ENCODE measurements at regions not wholly inside any gene's neighbourhood (a gene's known extent, or its start where the extent isn't known, plus 50 kb on each side); places are given as distances from the start of the nearest gene placed in this dataset.

DNA sequence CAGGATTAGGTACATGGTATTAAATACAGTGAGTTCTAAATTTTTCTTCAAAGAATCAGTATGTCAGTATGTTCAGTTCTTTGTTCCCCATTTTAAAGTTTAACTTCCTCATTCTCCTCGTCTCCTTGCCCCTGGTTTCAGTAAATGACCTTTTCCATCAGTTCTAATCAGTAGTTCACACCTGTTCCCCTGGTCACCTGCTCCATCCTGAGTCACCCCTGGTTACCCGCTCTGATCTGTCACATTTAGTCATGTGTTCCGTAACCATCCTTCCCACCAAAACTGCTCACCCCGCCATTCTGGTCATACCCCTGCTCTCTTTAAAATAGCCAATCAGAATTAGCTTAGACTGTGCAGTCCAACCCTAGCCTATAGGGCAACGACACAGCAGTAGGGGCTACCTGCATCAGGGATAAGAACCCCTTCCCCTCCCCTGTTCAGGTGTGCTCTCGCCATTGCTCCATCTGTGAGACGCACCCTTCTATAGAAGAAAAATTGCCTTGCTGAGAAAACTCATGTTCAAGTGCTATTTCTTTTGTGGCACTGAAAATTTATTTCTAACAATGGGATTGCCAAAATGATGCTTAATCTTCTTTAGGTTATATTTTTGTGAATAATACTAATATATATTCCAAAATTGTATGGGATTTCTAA, 181.3 kb downstream of the OR13H1 start:
- peaks cover 52% of the 10 kb centered on the region for H3K36me3 Mint-ChIP-seq (ENCODE audit: insufficient read depth)
- H3K4me1 Mint-ChIP-seq (ENCODE audit: low read depth), result no peaks in the 10 kb centered on the region
- no peaks in the 10 kb centered on the region for H3K27me3 Mint-ChIP-seq
- TF ChIP-seq, protein P1, sequence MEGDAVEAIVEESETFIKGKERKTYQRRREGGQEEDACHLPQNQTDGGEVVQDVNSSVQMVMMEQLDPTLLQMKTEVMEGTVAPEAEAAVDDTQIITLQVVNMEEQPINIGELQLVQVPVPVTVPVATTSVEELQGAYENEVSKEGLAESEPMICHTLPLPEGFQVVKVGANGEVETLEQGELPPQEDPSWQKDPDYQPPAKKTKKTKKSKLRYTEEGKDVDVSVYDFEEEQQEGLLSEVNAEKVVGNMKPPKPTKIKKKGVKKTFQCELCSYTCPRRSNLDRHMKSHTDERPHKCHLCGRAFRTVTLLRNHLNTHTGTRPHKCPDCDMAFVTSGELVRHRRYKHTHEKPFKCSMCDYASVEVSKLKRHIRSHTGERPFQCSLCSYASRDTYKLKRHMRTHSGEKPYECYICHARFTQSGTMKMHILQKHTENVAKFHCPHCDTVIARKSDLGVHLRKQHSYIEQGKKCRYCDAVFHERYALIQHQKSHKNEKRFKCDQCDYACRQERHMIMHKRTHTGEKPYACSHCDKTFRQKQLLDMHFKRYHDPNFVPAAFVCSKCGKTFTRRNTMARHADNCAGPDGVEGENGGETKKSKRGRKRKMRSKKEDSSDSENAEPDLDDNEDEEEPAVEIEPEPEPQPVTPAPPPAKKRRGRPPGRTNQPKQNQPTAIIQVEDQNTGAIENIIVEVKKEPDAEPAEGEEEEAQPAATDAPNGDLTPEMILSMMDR (IDR thresholded peaks at IDR 0.05; ENCODE audit: unreplicated experiment), result no peak
- peaks cover 18% of the 10 kb centered on the region for H3K9me3 Mint-ChIP-seq (ENCODE audit: low read depth)
- no peak for DNase-seq (ENCODE audit: low spot score, unreplicated experiment)
- H3K4me3 Mint-ChIP-seq (ENCODE audit: low read depth), result no peak overlapping the region
- no peak overlapping the region for H3K27ac Mint-ChIP-seq

DNA sequence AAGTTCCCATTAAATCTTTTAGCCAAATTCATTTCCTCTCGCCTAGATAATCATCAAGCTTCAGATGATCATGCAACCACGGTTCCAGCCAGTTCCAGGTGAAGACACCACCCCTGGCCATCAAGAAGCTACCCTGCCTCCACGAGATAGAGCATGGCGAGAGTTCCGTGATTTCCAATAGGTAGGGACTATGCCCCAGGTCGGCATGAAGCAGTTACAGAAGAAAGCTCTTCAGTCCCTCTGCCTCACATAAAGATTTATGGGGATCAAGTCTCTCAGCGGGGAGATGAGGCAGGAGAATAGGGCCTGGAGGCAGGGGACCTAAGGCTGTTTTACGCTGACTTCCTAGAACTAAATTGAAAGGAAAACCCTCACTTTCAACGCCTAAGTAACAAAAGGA, 183.9 kb downstream of the OR13H1 start:
- Mint-ChIP-seq H3K36me3 (ENCODE audit: insufficient read depth) (peaks cover 47% of the 10 kb centered on the region), H3K4me1 (ENCODE audit: low read depth) (no peaks in the 10 kb centered on the region), H3K27me3 (no peaks in the 10 kb centered on the region), H3K27ac (no peak overlapping the region), H3K9me3 (ENCODE audit: low read depth) (peaks cover 18% of the 10 kb centered on the region), H3K4me3 (ENCODE audit: low read depth) (no peak overlapping the region)
- TF ChIP-seq, protein P1 (IDR thresholded peaks at IDR 0.05; ENCODE audit: unreplicated experiment), result no peak
- DNase-seq (ENCODE audit: low spot score, unreplicated experiment), result no peak

DNA sequence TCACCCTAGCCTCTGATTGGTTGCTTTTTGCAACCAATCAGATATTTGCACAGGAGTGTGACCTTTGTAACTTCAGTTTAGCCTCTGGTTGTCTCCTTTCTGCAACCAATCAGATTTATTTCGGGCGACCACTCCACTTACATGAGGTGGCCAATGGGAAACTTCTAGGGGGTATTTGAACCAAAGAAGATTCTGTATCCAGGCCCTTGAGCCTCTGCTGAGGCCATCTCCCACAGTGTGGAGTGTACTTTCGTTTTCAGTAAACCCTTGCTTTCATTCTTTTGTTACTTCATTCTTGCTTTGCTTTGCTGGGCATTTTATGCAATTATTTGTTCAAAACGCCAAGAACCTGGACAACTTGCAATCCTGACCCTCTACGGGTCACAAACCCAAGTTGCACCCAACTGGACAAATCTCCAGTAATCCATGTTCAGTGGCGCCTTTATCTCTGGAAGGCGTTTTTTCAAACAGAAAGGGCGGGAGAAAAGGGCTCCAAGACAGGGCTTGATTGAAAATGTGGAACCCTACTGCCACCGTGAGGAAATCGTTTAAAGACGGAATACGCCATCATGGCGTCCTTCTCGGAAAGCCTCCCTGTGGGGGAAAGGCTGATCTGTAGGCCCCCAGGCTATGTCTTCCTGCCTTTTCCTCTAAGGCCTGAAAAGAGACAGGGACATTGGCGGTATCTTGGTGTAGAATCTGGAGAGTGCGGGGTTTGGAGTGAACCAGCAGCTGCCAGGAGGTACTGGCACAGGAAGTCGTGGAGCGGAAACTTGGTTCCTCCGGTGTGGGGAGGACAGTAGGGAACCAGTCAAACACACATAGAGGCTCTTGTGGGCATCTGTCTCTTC, 184.6 kb downstream of the OR13H1 start:
- Mint-ChIP-seq H3K27ac (no peak overlapping the region), H3K36me3 (ENCODE audit: insufficient read depth) (peaks cover 48% of the 10 kb centered on the region)

DNA sequence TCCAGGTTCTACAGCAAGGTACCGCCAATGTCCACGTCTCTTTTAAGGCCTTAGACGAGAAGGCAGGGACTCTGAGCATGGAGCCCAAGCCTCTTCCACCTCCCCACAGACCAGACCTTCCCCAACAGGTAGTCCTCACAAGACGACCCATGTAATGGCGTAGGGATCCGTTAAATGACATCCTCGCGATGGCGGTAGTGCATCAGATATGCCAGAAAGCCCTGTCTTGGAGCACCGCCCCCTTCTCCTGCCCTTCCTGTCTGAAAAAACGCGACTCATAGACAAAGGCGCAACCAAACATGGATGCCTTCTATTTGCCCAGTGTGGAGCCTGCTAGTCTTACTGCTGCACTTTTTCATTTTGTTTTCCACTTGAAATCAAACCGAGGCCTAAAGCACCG, 185.4 kb downstream of the OR13H1 start:
- Mint-ChIP-seq H3K27ac (no peak overlapping the region), H3K4me1 (ENCODE audit: low read depth) (no peaks in the 10 kb centered on the region), H3K27me3 (no peaks in the 10 kb centered on the region), H3K36me3 (ENCODE audit: insufficient read depth) (peaks cover 52% of the 10 kb centered on the region), H3K4me3 (ENCODE audit: low read depth) (no peak overlapping the region), H3K9me3 (ENCODE audit: low read depth) (peaks cover 18% of the 10 kb centered on the region)
- no peak for DNase-seq (ENCODE audit: low spot score, unreplicated experiment)
- TF ChIP-seq, protein P1 (IDR thresholded peaks at IDR 0.05; ENCODE audit: unreplicated experiment), result no peak

More for the DNA sequence above, 184.6 kb downstream of the OR13H1 start:
- TF ChIP-seq, protein P1 (IDR thresholded peaks at IDR 0.05; ENCODE audit: unreplicated experiment), result no peak
- no peaks in the 10 kb centered on the region for H3K4me1 Mint-ChIP-seq (ENCODE audit: low read depth)
- no peak overlapping the region for H3K4me3 Mint-ChIP-seq (ENCODE audit: low read depth)
- peaks cover 18% of the 10 kb centered on the region for H3K9me3 Mint-ChIP-seq (ENCODE audit: low read depth)
- no peaks in the 10 kb centered on the region for H3K27me3 Mint-ChIP-seq
- no peak for DNase-seq (ENCODE audit: low spot score, unreplicated experiment)

DNA sequence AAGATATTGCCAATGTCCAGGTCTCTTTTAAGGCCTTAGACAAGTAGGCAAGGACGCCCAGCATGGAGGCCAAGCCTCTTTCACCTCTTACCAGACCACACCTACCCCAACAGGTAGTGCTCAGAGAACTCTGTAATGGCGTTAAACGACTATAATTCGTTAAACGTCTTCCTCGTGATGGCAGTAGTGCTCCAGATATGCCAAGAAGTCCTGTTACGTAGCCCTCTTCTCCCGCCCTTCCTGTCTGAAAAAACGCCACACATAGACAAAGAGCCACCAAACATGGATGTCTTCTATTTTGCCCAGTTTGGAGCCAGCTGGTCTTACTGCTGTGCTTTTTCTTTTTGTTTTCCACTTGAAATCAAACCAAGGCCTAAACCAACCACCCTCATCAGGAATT, 190.7 kb downstream of the OR13H1 start:
- TF ChIP-seq, protein P1 (IDR thresholded peaks at IDR 0.05; ENCODE audit: unreplicated experiment), result no peak
- DNase-seq (ENCODE audit: low spot score, unreplicated experiment), result no peak
- Mint-ChIP-seq H3K36me3 (ENCODE audit: insufficient read depth) (peaks cover 27% of the 10 kb centered on the region), H3K27ac (no peak overlapping the region), H3K4me3 (ENCODE audit: low read depth) (no peak overlapping the region), H3K9me3 (ENCODE audit: low read depth) (peaks cover under 1% of the 10 kb centered on the region), H3K4me1 (ENCODE audit: low read depth) (no peaks in the 10 kb centered on the region), H3K27me3 (no peaks in the 10 kb centered on the region)
